ENCODE measurements at regions not wholly inside any gene's neighbourhood (a gene's known extent, or its start where the extent isn't known, plus 50 kb on each side); places are given as distances from the start of the nearest gene placed in this dataset.

DNA sequence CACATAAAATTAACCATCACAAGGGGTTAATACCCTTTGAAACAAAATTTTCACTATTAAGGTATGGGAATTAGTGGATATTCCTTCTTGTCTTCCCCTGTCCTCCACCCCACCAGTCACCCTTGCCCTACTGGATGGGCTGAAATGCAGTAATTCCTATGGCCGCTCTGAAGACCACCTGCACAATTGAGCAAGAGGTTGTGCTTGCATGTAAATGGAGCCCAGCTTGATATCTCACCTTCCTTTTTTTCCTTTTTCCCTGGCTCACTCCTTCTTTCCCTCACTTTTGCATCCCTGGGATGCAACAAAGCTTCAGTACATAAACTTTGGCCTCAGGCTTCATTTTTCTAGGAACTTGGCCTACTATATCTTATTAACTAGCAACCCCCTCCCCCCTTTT is 184.6 kb downstream of the SNX10 start:
- H3K4me3 ChIP-seq (ENCODE audit: low read depth, low read length) = no peak overlapping the region
- TF ChIP-seq, protein P1, sequence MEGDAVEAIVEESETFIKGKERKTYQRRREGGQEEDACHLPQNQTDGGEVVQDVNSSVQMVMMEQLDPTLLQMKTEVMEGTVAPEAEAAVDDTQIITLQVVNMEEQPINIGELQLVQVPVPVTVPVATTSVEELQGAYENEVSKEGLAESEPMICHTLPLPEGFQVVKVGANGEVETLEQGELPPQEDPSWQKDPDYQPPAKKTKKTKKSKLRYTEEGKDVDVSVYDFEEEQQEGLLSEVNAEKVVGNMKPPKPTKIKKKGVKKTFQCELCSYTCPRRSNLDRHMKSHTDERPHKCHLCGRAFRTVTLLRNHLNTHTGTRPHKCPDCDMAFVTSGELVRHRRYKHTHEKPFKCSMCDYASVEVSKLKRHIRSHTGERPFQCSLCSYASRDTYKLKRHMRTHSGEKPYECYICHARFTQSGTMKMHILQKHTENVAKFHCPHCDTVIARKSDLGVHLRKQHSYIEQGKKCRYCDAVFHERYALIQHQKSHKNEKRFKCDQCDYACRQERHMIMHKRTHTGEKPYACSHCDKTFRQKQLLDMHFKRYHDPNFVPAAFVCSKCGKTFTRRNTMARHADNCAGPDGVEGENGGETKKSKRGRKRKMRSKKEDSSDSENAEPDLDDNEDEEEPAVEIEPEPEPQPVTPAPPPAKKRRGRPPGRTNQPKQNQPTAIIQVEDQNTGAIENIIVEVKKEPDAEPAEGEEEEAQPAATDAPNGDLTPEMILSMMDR (IDR thresholded peaks at IDR 0.05; ENCODE audit: low read depth, low read length, missing control alignments) = no peak
- no peak for DNase-seq (ENCODE audit: low read depth)

GRCh38 chr7:26477381-26477990 is 185.8 kb downstream of the SNX10 start:
- TF ChIP-seq, protein P1 (IDR thresholded peaks at IDR 0.05; ENCODE audit: low read depth, low read length, missing control alignments) = no peak
- DNase-seq (ENCODE audit: low read depth) = no peak
- H3K4me3 ChIP-seq (ENCODE audit: low read depth, low read length) = no peak overlapping the region

DNA sequence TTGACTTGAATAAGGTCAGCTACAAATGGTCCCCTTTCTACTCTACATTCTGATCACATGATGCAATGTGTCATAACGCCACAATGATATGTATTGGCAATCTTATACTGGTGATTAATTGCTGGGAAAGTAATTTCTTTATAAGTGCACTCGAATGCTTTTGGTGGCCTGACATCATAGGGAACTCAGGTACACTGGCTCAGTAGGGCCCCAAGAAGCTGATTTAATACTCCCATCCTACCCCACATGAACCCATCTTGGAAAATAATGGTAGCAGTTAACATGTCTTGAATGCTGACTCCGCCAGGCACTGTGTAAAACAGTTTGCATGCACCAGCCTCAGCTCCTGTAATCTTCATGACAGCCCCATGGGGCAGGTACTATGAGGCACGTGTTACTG is 186.9 kb downstream of the SNX10 start:
- no peak overlapping the region for H3K4me3 ChIP-seq (ENCODE audit: low read depth, low read length)
- no peak for DNase-seq (ENCODE audit: low read depth)
- TF ChIP-seq, protein P1 (IDR thresholded peaks at IDR 0.05; ENCODE audit: low read depth, low read length, missing control alignments) = no peak

- TF ChIP-seq, protein P1 (IDR thresholded peaks at IDR 0.05; ENCODE audit: low read depth, low read length, missing control alignments) = no peak
- no peak for DNase-seq (ENCODE audit: low read depth)
Observed at GRCh38 chr7:26479581-26479980, 187.9 kb downstream of the SNX10 start.

DNA sequence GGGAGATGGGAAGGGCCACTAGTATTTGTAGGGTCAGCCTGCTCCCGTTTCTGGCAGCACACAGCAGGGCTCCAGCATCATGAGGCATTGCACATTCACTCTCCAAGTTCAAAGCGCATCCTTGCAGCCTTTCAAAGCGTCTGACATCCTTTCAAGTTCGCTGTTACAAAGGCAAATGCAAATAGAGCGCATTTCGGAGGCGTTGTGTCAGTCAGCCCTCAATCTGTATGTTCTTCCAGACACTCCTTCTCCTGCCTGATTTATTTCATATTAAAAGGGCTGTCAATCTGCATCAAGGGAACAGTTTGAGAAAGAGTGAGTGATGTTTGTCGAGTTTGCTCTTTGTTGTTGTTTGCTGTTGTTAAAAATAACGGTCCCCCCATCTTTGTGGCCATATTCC is 188.5 kb downstream of the SNX10 start:
- no peak overlapping the region for H3K4me3 ChIP-seq (ENCODE audit: low read depth, low read length)
- TF ChIP-seq, protein P1 (IDR thresholded peaks at IDR 0.05; ENCODE audit: low read depth, low read length, missing control alignments) = no peak
- no peak for DNase-seq (ENCODE audit: low read depth)

More at GRCh38 chr7:26479581-26479980, 187.9 kb downstream of the SNX10 start:
- H3K4me3 ChIP-seq (ENCODE audit: low read depth, low read length) = no peak overlapping the region

- TF ChIP-seq, protein P1 (IDR thresholded peaks at IDR 0.05; ENCODE audit: low read depth, low read length, missing control alignments) = no peak
- H3K4me3 ChIP-seq (ENCODE audit: low read depth, low read length) = no peak overlapping the region
- DNase-seq (ENCODE audit: low read depth) = no peak
Observed at GRCh38 chr7:26482927-26483326, 191.3 kb downstream of the SNX10 start.

GRCh38 chr7:26483843-26484242 is 192.2 kb downstream of the SNX10 start:
- TF ChIP-seq, protein P1 (IDR thresholded peaks at IDR 0.05; ENCODE audit: low read depth, low read length, missing control alignments) = no peak
- DNase-seq (ENCODE audit: low read depth) = no peak
- no peak overlapping the region for H3K4me3 ChIP-seq (ENCODE audit: low read depth, low read length)
